ENCODE measurements at regions not wholly inside any gene's neighbourhood (a gene's known extent, or its start where the extent isn't known, plus 50 kb on each side); places are given as distances from the start of the nearest gene placed in this dataset.
"Not testable (repeated sequence)": the region's sequence is repeated elsewhere in the genome, so short reads cannot be mapped to it uniquely, and the experiment has no call there.

DNA sequence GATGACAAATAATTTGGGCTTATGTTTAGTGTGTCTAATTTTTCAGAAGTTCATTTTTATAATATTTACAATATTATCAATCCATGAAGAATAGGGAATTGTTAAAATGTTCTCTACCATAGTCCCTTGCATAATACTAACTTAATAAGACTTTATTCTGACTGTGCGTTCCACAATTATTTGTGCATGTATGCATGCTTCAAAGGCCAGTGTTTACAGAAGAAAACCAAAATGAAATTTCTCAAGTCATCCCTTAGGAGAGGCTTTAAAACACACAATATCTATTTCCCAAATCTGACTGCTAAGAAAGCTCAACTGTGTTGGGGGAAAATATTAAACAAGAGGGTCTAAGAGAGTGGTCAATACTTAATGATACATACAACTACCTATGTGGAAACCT is 226.3 kb upstream of the ANKRD50 start:
- DNase-seq, result no peak

DNA sequence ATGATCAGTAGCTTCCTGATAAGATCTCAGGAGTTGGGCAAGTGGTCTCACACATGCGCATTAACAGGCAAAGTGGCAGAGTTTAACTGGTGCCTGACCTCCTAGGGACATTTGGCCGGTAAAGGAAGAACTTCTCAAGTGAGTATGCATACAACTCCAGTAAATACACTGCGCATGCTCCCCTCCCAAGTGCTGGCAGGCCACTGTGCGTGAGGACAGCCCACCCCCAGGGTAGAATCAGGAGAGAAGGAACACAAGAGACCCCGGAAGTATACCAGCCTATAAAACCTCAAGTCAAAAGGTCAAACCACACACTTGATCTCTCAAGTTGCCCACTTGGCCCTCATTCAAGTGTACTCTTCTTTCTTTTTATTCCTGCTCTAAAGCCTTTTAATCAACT is 225.5 kb upstream of the ANKRD50 start:
- no peak for DNase-seq

- peak; percentile 14 for DNase-seq
These were observed 223.9 kb upstream of the ANKRD50 start for GRCh38 chr4:124936427-124936826.

GRCh38 chr4:124934916-124935315 is 222.4 kb upstream of the ANKRD50 start:
- no peak for DNase-seq

DNA sequence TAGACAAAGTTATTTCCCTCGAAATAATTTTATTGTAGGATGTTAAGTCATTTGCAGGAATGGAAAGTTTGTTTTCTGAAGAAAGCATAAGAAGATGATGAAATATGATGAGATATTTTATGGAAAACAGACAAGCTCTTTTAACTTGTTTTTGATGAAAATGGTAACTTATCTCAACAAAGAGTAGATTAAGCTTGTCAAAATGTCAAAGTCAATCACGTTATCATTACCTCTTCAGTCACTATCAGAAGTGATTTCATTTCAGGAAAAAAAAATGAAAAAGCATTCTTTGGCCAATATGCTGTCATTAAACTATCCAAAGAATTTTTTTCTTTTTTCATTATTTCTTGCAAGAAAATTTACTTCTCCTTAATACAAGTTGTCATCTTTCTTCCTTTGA is 221.0 kb upstream of the ANKRD50 start:
- no peak for DNase-seq

GRCh38 chr4:124932447-124932846 is 219.9 kb upstream of the ANKRD50 start:
- DNase-seq, result no peak

GRCh38 chr4:124931050-124931449 is 218.5 kb upstream of the ANKRD50 start:
- no peak for DNase-seq

DNA sequence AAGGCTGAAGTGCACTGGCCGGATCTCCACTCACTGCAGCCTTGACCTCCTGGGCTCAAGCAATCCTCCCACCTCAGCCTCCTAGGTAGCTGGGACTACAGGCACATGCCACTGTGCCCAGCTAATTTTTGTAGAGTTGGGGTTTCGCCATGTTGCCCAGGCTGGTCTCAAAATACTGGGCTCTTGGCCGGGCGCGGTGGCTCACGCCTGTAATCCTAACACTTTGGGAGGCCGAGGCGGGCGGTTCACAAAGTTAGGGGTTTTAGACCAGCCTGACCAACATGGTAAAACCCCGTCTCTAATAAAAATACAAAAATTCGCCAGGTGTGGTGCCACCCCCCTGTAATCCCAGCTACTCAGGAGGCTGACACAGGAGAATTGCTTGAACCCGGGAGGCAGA is 210.2 kb upstream of the ANKRD50 start:
- not testable (repeated sequence) for DNase-seq

GRCh38 chr4:124918559-124919122 is 206.1 kb upstream of the ANKRD50 start:
- DNase-seq, result no peak

GRCh38 chr4:124915073-124915472 is 202.5 kb upstream of the ANKRD50 start:
- DNase-seq, result no peak

GRCh38 chr4:124913237-124913636 is 200.7 kb upstream of the ANKRD50 start:
- DNase-seq, result no peak

DNA sequence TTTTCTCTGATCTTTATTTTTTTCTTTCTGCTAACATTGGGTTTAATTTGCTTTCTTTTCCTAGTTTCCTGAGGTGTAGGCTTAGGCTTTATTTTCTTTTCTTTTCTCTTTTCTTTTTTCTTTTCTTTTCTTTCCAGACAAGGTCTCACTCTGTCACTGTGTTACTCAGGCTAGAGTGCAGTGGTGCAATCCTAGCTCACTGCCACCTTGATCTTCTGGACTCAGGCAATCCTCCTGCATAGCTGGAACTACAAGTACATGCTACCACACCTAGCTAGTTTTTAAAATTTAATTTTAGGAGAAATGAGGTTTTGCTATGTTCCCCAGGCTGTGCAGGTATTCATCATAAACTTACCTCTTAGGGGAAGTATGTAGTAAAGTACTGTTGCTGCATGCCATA is 197.8 kb upstream of the ANKRD50 start:
- DNase-seq, result no peak

DNA sequence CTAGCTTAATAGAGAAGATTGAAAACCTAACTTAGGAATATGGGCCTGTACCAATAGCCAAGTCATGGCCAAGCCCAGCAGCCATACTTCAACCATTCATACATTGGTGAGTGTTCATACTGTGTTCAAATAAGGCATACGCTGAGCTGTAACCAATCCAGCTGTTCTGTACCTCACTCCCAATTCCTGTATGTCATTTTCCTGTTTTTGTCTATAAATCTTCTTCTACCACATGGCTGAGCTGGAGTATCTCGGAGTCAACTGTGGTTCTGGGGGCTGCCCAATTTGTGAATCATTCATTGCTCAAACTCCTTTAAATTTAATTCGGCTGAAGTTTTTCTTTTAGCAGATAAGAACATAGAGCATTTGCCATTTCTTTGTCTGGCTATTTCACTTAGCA is 195.3 kb upstream of the ANKRD50 start:
- DNase-seq, result no peak

DNA sequence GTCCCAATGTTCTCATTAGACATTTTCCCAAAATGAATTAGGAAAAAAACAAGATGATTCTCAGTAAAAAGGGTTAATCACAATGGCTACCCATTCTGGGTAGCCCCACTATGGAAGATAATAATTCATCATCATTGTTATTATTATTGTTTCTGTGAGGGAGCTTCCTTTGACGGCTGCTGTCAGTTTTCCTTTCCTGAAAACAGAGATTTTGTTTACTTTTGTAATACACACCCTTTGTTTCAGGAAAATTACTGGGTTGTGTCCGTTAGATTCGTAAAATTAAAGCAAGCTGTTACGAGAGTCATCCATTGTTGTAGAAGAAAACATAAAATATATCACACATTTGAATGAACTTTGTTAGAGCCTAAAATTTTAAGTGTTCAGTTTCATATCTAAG is 192.9 kb upstream of the ANKRD50 start:
- DNase-seq, result no peak

- DNase-seq, result no peak
These were observed 192.3 kb upstream of the ANKRD50 start for GRCh38 chr4:124904723-124905388.

DNA sequence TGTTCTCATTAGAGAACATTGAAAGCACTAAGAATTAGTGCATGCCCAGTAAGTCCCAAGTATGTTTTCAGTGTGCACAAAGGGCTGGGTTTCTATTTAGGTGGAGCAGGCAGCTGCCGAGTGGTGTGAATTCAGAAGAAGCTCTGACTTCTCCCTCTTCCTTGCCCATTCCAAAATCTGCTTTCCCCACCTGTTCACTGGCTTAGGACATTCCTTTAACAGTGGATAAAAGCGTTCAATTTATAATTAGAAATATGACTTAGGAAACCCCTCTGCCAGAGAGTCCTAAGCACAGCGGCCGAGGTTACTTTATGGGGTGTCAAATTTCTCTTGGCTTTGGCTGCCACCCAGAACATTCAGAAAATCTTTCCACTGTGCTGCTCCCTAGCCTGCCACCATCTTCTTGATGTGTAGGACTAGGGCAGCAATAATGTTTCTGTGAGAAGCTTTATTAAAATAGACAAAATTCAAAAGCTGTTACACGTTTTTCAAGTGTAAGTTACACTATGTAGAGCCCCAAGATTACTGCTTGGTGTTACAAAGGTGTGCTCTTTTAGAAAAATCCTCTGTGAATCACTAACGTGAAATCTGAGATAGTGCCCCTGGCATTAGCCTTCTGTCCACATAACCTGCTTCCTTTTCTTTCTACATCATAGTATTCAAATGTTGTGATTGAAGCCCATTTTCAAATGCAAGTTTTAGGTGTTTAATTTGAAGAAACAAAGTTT is 191.6 kb upstream of the ANKRD50 start:
- DNase-seq, result peak; percentile 6

- peak; percentile 4 for DNase-seq
These were observed 189.5 kb upstream of the ANKRD50 start for GRCh38 chr4:124902001-124902515.

- no peak for DNase-seq
These were observed 187.5 kb upstream of the ANKRD50 start for GRCh38 chr4:124899997-124900396.

DNA sequence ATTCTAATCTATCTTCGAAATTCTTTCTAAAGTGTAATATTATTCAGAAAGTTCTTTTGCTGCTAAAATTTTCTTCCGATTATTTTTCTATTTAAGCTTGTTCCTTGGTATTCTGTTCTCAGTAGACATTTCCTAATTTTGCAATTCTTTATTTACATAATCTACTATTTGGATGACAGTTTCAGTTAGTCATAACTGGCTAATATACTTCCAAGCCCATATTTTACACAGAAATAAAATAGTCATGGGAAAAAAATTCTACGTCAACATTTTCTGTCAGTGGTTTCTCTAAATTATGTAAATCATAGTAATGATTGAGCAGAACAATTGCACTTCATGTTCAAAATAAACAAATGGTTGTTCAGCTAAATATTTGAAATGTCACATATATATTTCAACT is 178.0 kb upstream of the ANKRD50 start:
- no peak for DNase-seq

GRCh38 chr4:124887739-124888138 is 175.2 kb upstream of the ANKRD50 start:
- no peak for DNase-seq

DNA sequence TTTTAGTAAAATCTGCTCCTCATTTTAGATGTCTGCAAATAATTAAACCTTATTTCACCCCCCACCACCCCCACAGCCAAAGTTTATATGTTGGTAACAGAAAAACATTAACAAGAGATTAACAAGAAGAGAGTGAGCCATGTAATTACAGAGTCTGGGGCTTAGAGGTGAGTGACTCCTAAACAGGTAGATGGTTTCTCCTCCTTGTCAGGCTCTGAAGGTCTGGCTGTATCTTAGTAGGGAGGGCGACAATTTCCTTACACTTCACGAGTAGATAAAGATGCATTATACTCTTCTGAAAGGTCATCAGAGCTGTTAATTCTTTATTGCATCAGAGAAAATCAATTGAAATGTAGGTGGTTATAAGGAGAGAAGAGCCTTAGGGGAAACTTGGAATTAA is 171.8 kb upstream of the ANKRD50 start:
- DNase-seq, result no peak

DNA sequence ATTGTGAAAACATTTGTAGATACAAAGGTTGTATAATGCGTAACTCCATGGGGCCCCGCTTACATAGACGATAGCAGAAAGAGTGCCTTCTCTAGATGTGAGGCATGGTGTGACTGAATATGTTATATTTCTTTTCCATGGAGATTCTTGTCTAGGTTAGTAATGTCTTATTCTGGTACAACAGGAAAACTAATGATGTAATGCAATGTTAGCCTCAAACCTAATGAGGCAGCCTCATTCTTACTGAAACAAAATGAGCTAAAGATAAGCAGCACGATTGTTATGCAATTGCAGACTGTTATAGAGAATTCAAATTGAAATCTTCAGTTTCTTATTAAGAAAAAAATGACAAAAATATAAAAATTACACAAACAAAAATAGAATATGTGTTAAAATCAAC is 171.1 kb upstream of the ANKRD50 start:
- DNase-seq, result no peak

DNA sequence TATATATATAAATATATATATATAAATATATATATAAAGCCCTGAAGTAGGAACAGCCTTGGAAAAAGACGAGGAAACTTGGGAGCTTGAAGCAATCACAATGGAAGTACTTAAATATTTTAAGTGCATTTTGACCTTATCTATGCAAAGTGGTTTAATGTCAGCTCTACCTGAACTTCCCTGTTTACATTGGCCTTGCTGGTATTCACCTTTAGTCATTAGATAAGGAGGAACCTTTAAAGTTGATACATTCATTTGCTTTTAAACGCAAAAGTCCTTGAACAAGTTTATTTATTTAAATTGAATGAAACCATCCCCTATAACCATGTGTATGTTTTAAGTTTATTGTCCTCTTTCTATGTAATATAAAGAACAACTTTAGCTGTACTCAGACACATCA is 166.7 kb upstream of the ANKRD50 start:
- no peak for DNase-seq

- DNase-seq, result no peak
These were observed 161.6 kb upstream of the ANKRD50 start for GRCh38 chr4:124874172-124874450.
